ENCODE measurements at regions not wholly inside any gene's neighbourhood (a gene's known extent, or its start where the extent isn't known, plus 50 kb on each side); places are given as distances from the start of the nearest gene placed in this dataset.

GRCh38 chr4:129468624-129469023 is 372.7 kb downstream of the C4orf33 start:
- no peak overlapping the region for H3K4me3 ChIP-seq (ENCODE audit: low read depth, low read length)
- no peak for DNase-seq (ENCODE audit: low read depth)
- TF ChIP-seq CTCF (conservative IDR thresholded peaks at IDR 0.05; ENCODE audit: low read depth, low read length): no peak

GRCh38 chr4:129474698-129475097 is 378.7 kb downstream of the C4orf33 start:
- no peak overlapping the region for H3K4me3 ChIP-seq (ENCODE audit: low read depth, low read length)
- TF ChIP-seq CTCF (conservative IDR thresholded peaks at IDR 0.05; ENCODE audit: low read depth, low read length): no peak
- no peak for DNase-seq (ENCODE audit: low read depth)

- no peak for TF ChIP-seq CTCF (conservative IDR thresholded peaks at IDR 0.05; ENCODE audit: low read depth, low read length)
- no peak overlapping the region for H3K4me3 ChIP-seq (ENCODE audit: low read depth, low read length)
- DNase-seq (ENCODE audit: low read depth): no peak
These were observed 385.2 kb downstream of the C4orf33 start for GRCh38 chr4:129481107-129481506.

GRCh38 chr4:129488427-129488826 is 392.5 kb downstream of the C4orf33 start:
- no peak overlapping the region for H3K4me3 ChIP-seq (ENCODE audit: low read depth, low read length)
- TF ChIP-seq CTCF (conservative IDR thresholded peaks at IDR 0.05; ENCODE audit: low read depth, low read length): no peak
- DNase-seq (ENCODE audit: low read depth): no peak

GRCh38 chr4:129490516-129490915 is 394.6 kb downstream of the C4orf33 start:
- H3K4me3 ChIP-seq (ENCODE audit: low read depth, low read length): no peak overlapping the region
- no peak for TF ChIP-seq CTCF (conservative IDR thresholded peaks at IDR 0.05; ENCODE audit: low read depth, low read length)
- DNase-seq (ENCODE audit: low read depth): no peak

GRCh38 chr4:129498626-129499025 is 402.7 kb downstream of the C4orf33 start:
- no peak for DNase-seq (ENCODE audit: low read depth)
- H3K4me3 ChIP-seq (ENCODE audit: low read depth, low read length): no peak overlapping the region
- TF ChIP-seq CTCF (conservative IDR thresholded peaks at IDR 0.05; ENCODE audit: low read depth, low read length): no peak

- no peak for DNase-seq (ENCODE audit: low read depth)
- H3K4me3 ChIP-seq (ENCODE audit: low read depth, low read length): no peak overlapping the region
- TF ChIP-seq CTCF (conservative IDR thresholded peaks at IDR 0.05; ENCODE audit: low read depth, low read length): no peak
These were observed 418.9 kb downstream of the C4orf33 start for GRCh38 chr4:129514852-129515251.

Measured in choroid plexus epithelial cell (primary cell).